ENCODE measurements at regions not wholly inside any gene's neighbourhood (a gene's known extent, or its start where the extent isn't known, plus 50 kb on each side); places are given as distances from the start of the nearest gene placed in this dataset. TPM values are rescaled to one million over a fixed set of nuclear protein-coding genes. Genes with fewer than 3 reads are reported as not detected.

DNA sequence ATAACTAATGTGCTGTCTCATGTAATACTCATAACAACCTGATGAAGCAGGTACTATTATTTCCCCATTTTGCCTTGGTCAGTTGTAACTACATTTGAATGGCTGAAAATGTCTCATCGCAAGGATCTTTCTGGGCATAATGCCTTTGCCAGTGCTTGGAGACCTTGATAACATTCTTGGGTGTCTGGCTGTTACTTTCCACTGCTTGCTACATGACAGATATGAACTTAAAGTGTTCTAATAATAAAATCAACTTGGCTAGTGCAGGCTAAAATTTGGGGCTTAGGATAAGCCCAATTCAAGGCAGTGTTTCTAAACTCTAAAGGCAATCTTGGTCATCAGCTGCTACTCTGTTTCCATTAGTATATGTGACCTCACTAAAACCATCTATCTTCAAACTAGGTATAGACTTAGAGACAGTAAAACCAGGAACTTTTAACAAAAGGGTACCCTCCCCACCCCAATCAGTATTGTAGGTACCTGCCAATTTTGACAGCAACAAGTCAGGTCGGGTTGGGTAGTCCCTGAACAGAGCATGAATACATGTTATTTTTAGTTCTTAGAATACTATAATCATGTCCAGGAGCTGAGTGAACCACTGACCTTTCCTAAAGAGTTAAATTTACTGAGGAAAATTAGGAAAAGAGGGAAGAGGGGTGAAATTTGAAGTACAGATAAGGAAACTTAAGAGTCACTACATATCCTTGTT, 68.2 kb upstream of the AHR start:
- no peak for DNase-seq (ENCODE audit: low read depth)

DNA sequence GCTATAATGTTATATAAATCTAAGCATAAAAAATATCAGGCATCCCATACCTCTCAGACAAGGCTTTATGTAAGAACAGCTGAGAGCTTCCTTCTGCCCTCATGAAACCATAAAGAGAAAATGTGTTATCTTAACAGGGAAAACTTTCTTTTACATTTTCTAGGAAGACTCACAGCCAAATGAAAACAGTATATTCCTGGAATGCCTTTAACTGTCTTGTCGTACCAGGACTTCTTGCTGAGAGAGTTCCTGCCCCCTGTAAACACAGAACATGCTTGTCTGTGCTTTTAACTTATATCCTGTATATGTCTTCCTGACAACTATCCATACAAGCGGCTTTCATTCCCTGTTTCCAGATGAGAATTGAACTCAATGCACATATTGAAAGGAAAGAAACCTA, 64.8 kb upstream of the AHR start:
- no peak for DNase-seq (ENCODE audit: low read depth)

DNA sequence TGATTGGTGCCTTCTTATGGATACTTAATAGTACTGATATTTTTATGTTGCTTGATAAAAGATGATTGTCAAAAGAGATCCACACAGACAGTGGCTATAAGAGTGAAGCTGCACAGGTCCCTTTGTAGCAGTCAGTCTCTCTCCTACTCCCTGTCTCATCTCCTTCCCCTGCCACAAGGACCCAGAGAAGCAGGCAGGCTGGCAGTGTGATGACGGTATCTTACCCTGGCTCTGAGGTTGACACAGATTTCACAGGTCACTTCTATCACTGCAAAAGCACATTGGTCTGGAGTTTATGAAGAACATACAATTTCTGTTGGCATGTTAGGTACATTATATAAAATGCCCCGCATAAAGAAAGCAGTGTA, 64.4 kb upstream of the AHR start:
- no peak for DNase-seq (ENCODE audit: low read depth)

DNA sequence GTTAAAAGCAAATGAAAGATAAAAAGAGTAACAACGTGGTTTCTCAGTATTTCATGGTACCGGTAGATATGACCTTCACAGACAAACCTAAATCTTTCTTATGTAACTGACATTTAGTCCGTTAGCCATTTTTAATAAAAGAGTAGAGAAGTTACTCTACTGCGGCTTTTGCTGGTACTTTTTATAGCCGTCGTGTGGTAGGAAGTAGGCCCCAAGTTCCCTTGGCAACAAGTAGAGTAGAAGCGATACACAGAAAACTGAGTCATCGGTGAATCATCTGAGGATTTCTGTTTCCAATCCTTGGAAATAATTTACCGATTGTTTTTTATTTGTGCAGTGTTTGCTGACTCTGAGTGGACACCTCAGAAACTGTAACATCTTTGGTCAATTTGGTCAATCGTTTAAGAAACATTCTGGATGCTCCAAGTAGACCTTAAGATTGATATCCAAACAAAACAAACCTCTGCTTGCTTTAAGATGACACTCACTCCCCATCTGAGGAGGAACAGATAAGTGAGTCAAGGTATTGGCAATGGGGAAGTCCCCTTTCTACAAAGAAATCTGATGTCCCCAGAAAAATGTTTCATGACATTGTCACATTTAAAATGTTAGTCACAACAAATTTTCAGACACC, 63.9 kb upstream of the AHR start:
- DNase-seq (ENCODE audit: low read depth), result peak; percentile 94

DNA sequence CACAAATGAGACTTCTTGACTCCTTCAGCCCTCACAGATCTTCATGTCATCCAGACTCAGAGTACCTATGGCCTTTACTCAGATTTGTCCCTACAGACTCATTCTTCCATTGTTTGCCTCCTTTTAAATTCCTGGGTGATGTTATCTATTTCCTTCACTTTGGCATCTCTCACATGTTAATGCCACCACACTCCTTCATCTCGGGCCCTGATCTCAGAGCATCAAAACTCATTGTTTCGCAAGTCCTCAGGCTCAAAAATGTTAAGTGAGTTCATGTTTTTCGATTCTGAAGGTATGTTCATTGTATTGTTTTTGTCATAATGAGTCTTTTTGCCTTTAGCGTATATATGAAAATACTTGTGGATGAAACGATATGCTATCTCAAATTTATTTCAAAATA, 62.3 kb upstream of the AHR start:
- DNase-seq (ENCODE audit: low read depth), result no peak

DNA sequence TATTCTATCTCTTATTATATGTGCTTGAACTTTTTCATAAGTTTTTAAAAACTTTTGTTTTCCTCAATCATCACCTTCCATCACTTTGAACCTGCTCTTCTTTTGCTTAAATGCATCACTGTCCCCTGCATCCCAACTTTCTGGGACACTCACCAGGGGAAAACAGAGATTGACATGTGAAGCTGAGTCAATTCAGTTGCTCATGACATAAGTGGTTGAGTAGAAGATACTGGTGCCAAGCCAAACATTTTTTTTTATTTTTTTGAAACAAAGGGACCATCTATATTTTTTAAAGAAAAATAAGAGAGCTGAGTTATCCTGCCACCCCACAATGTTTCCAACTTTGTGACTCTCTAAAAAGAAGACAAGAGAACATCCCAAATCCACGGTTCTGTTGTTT, 61.8 kb upstream of the AHR start:
- peak; percentile 56 for DNase-seq (ENCODE audit: low read depth)

DNA sequence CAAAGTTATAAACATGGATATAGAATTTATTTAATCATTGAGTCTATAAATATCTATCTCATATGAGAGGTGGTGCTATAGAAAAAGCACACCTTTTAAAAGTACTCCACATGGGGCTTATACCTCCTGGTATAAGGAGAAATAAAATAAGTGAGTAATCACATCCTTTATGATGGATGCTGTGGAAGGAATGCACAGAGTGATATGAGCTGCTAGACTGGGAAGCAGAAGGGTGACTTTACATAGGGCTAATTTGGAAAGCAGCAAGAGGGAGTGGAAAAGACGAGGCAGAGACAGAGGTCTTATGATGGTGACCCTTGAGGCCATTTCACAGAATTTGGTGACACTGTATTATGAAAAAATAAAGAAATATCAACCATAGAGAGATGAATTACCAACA, 59.4 kb upstream of the AHR start:
- peak; percentile 7 for DNase-seq (ENCODE audit: low read depth)

DNA sequence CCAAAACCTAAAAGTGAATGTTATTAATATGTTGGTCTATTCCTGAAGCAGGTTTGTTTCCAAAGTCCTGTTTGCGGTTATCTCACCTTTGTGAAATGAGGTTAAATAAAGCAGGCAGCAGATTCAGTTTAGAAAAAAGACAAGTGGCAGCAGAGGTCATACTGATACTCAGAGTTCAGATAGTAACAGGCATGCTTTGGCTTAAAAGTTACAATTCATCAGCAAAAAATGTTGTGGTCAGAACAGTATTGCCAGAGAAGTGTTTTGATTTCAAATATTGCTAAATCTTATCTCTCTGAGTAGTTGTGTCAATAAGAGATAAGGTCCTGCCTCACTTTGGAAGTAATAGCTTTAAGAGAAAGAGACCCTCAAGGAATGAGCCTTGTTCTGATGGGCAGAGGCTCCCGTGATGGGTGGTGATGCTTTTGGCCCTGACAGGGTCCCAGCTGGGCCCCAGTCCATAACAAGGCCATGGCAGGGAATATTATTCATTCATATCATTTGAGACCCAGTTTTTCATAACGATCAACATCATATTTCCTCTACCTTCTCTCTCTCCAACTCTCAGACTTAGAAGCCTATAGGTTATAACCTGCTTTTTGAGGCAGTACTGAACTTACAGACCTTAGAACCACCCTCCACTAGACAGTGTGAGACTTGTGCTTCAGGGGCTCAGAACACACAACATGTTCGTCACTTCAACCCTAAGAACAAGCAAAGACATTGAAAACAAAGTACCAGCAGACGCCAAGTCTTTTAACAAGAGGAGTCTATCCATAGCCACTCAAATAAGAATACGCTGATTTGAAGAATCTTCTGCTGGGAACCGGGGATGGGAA, 58.5 kb upstream of the AHR start:
- peak; percentile 51 for DNase-seq (ENCODE audit: low read depth)

DNA sequence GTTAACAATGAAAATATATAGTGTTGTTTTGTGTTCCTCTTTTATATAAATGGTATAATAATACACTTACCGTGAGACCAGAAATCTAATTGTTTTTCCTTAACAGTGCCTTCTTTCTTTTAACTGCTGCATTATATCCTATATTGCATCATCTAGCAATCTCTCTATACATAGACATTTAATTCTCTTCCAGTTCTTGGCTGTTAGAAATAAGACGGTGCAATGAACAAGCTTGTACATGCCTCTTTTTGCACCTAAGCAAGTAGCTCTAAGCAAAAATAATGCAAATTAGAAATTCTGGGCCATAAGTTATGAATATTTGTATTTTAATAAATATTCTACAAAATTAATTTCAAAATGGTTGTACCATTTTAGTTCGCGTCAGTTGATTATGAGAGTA, 55.9 kb upstream of the AHR start:
- no peak for DNase-seq (ENCODE audit: low read depth)

DNA sequence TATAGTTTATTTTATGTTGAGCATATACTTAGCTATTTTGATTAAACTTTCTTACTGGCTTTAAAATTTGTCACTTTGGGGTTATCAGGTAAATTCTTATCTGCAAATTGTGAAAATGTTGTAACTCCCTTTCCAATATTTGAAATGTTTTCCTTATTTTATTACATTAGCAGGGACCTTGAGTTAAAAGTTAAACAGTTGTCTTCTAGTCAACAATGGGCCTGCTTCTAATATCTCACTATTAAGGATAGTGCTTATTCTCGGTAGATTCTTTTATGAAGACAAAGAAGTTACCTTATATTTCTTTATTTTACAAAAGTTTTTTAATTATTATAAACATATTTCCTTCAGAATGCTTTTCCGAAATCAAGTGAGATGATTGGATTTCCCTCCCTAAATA, 53.7 kb upstream of the AHR start:
- no peak for DNase-seq (ENCODE audit: low read depth)

DNA sequence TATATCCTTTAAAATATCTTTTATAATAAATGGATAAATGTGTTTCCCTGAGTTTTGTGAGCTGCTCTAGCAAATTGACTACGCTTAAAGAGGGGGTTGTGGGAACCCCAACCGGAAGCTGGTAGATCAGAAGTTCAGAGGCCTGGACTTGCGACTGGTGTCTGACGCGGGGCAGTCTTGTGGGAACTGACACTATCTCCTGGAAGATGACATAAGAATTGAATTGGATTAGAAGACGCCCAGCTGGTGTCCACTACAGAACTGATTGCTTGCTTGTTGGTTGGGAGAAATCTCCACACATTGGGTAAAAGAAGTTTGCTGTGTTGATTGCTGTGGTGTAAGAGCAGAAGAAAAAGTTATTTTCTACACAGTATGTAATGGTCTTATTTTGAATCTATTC, 51.1 kb upstream of the AHR start:
- no peak for DNase-seq (ENCODE audit: low read depth)

DNA sequence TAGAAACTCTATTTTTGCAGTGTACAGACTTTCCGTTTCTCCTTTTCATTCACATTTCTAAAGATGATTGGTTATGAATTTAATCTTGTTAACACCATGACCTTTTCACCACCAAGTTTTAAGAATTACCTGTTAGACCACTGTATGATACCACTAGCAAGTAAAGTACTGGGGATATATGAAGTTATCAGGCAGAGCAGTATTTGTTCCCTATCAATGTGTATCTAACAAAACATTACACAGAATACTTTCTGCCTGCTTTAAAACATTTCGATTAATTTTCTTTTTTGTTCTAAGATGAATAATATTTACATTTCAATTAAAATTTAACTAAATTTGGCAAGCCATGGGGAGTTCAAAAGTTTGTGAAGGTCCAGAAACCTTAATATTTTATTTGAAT, 49.9 kb upstream of the AHR start:
- no peak for DNase-seq (ENCODE audit: low read depth)

Small RNAs in the stretch of these regions (small RNA-seq; reads per million reads assigned to genes)
- not detected for gene RF00017

All from HT1080 (cell line).